ENCODE measurements at regions not wholly inside any gene's neighbourhood (a gene's known extent, or its start where the extent isn't known, plus 50 kb on each side); places are given as distances from the start of the nearest gene placed in this dataset.

DNA sequence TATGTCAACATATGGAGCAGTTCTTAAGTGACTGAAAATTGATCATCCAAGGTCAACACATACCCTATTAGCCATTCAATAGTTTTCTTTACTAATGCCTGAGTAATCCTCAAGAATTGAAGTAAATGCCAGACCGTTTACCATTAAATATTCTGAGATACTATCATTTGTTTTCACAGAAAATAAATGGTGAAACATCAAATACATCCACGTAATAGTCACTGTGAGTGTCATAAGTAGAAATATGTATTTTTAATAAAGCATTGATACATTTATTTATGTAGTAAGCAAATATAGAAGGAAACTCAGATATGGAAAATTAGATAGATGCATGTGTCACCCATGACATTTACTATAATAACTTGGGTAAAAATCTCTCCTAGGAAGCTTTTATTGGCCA, 927.8 kb upstream of the NRXN1 start:
- H4K20me1 ChIP-seq (ENCODE audit: control insufficient read depth, insufficient read depth, low read depth, low read length): no peaks in the 10 kb centered on the region
- H3K4me2 ChIP-seq (ENCODE audit: low read length): no peak overlapping the region
- H3F3A ChIP-seq (ENCODE audit: control insufficient read depth, insufficient read depth): no peaks in the 10 kb centered on the region
- peaks cover 5% of the 10 kb centered on the region for H3K4me1 ChIP-seq (ENCODE audit: control insufficient read depth, low read length)
- H3K27ac ChIP-seq (ENCODE audit: low read depth, low read length): no peak overlapping the region
- no peaks in the 10 kb centered on the region for H3K79me2 ChIP-seq (ENCODE audit: control insufficient read depth, low read length)
- H3K9me2 ChIP-seq (replicated peaks; ENCODE audit: control insufficient read depth, low read length): no peaks in the 10 kb centered on the region
- no peaks in the 10 kb centered on the region for H3K9me3 ChIP-seq (ENCODE audit: control insufficient read depth, insufficient read depth, low read length)
- no peak overlapping the region for H3K4me3 ChIP-seq (ENCODE audit: low read length)
- no peak for TF ChIP-seq EZH2phosphoT487 (IDR thresholded peaks at IDR 0.05; ENCODE audit: borderline replicate concordance, low read length)
- TF ChIP-seq, protein P1, sequence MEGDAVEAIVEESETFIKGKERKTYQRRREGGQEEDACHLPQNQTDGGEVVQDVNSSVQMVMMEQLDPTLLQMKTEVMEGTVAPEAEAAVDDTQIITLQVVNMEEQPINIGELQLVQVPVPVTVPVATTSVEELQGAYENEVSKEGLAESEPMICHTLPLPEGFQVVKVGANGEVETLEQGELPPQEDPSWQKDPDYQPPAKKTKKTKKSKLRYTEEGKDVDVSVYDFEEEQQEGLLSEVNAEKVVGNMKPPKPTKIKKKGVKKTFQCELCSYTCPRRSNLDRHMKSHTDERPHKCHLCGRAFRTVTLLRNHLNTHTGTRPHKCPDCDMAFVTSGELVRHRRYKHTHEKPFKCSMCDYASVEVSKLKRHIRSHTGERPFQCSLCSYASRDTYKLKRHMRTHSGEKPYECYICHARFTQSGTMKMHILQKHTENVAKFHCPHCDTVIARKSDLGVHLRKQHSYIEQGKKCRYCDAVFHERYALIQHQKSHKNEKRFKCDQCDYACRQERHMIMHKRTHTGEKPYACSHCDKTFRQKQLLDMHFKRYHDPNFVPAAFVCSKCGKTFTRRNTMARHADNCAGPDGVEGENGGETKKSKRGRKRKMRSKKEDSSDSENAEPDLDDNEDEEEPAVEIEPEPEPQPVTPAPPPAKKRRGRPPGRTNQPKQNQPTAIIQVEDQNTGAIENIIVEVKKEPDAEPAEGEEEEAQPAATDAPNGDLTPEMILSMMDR (IDR thresholded peaks at IDR 0.05; ENCODE audit: low read depth, low read length, poor library complexity, severe bottlenecking): no peak
- no peaks in the 10 kb centered on the region for H3K27me3 ChIP-seq (ENCODE audit: control insufficient read depth, low read length)
- H3K36me3 ChIP-seq (ENCODE audit: control insufficient read depth, low read length): no peaks in the 10 kb centered on the region

DNA sequence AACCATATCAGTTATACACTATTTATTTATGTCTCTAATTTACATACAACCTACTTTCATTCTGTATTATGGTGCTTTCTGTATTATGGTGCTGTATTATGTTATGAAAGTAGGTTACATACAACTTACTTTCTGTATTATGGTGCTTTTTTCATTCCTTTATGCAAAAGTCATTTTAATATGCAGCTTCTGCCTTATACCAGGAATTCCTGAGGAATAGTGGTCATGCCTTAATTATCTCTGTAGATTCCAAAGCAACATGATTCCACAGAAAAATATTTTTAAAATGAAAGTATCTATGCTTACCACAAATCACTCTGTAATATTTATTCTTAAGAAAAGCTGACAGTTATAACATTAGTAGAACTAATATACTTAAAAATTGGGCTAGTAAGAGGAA, 922.0 kb upstream of the NRXN1 start:
- Histone ChIP-seq H4K20me1 (ENCODE audit: control insufficient read depth, insufficient read depth, low read depth, low read length) (no peaks in the 10 kb centered on the region), H3K4me2 (ENCODE audit: low read length) (no peak overlapping the region), H3K4me1 (ENCODE audit: control insufficient read depth, low read length) (no peaks in the 10 kb centered on the region), H3K9me2 (replicated peaks; ENCODE audit: control insufficient read depth, low read length) (no peaks in the 10 kb centered on the region), H3K27ac (ENCODE audit: low read depth, low read length) (no peak overlapping the region), H3K27me3 (ENCODE audit: control insufficient read depth, low read length) (no peaks in the 10 kb centered on the region), H3F3A (ENCODE audit: control insufficient read depth, insufficient read depth) (no peaks in the 10 kb centered on the region), H3K9me3 (ENCODE audit: control insufficient read depth, insufficient read depth, low read length) (peaks cover 19% of the 10 kb centered on the region), H3K79me2 (ENCODE audit: control insufficient read depth, low read length) (no peaks in the 10 kb centered on the region), H3K36me3 (ENCODE audit: control insufficient read depth, low read length) (no peaks in the 10 kb centered on the region), H3K4me3 (ENCODE audit: low read length) (no peak overlapping the region)
- TF ChIP-seq EZH2phosphoT487 (IDR thresholded peaks at IDR 0.05; ENCODE audit: borderline replicate concordance, low read length): no peak
- TF ChIP-seq, protein P1 (IDR thresholded peaks at IDR 0.05; ENCODE audit: low read depth, low read length, poor library complexity, severe bottlenecking): no peak

DNA sequence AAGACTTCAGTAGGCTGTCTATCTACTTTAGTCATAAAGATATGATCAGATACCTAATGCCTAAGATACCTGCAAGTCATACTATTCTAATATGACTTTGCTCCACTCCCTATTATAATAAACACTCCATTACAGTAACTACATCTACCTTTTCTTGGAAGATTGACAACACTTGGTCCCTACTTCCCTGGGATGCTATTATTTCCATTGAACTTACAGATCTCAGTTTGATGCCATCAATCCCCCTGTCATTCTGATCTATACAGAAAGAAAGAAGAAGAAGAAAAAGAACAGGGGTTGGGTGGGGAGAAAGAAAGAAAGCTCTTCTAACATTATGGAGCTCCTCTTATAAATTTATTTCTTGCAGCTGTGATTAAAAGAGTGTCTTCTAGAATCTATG, 889.1 kb upstream of the NRXN1 start:
- Histone ChIP-seq H3K9me2 (replicated peaks; ENCODE audit: control insufficient read depth, low read length) (no peaks in the 10 kb centered on the region), H3F3A (ENCODE audit: control insufficient read depth, insufficient read depth) (no peaks in the 10 kb centered on the region), H3K27me3 (ENCODE audit: control insufficient read depth, low read length) (no peaks in the 10 kb centered on the region), H3K4me1 (ENCODE audit: control insufficient read depth, low read length) (no peaks in the 10 kb centered on the region), H4K20me1 (ENCODE audit: control insufficient read depth, insufficient read depth, low read depth, low read length) (no peaks in the 10 kb centered on the region), H3K27ac (ENCODE audit: low read depth, low read length) (no peak overlapping the region), H3K4me2 (ENCODE audit: low read length) (no peak overlapping the region), H3K4me3 (ENCODE audit: low read length) (no peak overlapping the region), H3K36me3 (ENCODE audit: control insufficient read depth, low read length) (no peaks in the 10 kb centered on the region), H3K9me3 (ENCODE audit: control insufficient read depth, insufficient read depth, low read length) (no peaks in the 10 kb centered on the region), H3K79me2 (ENCODE audit: control insufficient read depth, low read length) (no peaks in the 10 kb centered on the region)
- TF ChIP-seq EZH2phosphoT487 (IDR thresholded peaks at IDR 0.05; ENCODE audit: borderline replicate concordance, low read length): no peak
- TF ChIP-seq, protein P1 (IDR thresholded peaks at IDR 0.05; ENCODE audit: low read depth, low read length, poor library complexity, severe bottlenecking): no peak

DNA sequence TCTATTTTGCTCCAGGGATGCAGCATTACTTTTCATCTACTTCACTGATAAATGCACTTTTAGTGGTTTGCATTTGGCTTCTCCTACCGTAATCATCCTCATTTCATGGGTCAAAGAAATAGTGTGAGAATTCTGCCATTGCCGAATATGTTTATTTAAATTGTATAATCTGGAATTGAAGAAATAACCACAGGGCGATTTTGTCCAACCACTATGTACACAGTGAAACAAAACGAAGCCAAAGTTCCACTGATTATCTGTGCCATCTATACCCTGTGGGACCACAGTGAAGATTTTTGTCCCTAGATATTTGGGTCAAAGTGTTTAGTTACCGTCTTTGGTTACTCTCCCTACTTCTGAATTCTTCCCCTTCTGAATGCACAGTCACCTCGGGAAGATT, 888.6 kb upstream of the NRXN1 start:
- H3K4me1 ChIP-seq (ENCODE audit: control insufficient read depth, low read length): no peaks in the 10 kb centered on the region
- no peaks in the 10 kb centered on the region for H3F3A ChIP-seq (ENCODE audit: control insufficient read depth, insufficient read depth)
- H3K4me2 ChIP-seq (ENCODE audit: low read length): no peak overlapping the region
- TF ChIP-seq, protein P1 (IDR thresholded peaks at IDR 0.05; ENCODE audit: low read depth, low read length, poor library complexity, severe bottlenecking): no peak
- TF ChIP-seq EZH2phosphoT487 (IDR thresholded peaks at IDR 0.05; ENCODE audit: borderline replicate concordance, low read length): no peak
- H3K9me3 ChIP-seq (ENCODE audit: control insufficient read depth, insufficient read depth, low read length): no peaks in the 10 kb centered on the region
- H4K20me1 ChIP-seq (ENCODE audit: control insufficient read depth, insufficient read depth, low read depth, low read length): no peaks in the 10 kb centered on the region
- no peaks in the 10 kb centered on the region for H3K36me3 ChIP-seq (ENCODE audit: control insufficient read depth, low read length)
- H3K79me2 ChIP-seq (ENCODE audit: control insufficient read depth, low read length): no peaks in the 10 kb centered on the region
- H3K9me2 ChIP-seq (replicated peaks; ENCODE audit: control insufficient read depth, low read length): no peaks in the 10 kb centered on the region
- no peak overlapping the region for H3K27ac ChIP-seq (ENCODE audit: low read depth, low read length)
- H3K27me3 ChIP-seq (ENCODE audit: control insufficient read depth, low read length): no peaks in the 10 kb centered on the region
- H3K4me3 ChIP-seq (ENCODE audit: low read length): no peak overlapping the region

All from DOHH2 (cell line).